ENCODE measurements at regions not wholly inside any gene's neighbourhood (a gene's known extent, or its start where the extent isn't known, plus 50 kb on each side); places are given as distances from the start of the nearest gene placed in this dataset.
"Not testable (repeated sequence)": the region's sequence is repeated elsewhere in the genome, so short reads cannot be mapped to it uniquely, and the experiment has no call there.

DNA sequence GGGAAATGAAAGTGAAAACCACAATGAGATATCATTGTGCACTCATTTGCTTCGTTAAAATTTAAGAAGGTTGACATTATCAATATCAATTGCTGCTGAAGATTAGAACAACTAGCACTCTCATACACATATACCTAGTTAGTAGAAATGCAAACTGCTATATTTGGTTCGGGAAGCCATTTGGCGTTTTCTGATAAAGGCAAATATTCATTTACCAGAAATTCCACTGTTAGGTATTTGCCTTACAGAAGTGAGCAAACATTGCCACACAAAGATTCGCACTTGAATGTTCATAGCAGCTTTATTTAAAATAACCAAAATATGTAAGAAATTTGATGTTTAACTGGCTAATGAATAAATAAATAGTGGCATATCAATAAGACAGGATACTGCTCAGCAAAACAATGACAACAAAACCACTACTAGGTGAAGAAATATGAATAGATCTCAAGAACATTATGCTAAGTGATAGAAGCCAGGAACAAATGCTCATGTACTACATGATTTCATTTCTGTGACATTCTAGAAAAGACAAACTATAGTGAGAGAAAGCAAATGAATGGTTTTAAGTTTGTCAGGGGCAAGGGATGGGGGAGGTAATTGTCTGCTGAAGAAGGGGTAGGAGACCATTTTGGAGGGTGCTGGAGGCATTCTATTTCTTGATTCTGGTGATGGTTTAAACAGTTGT, 387.8 kb downstream of the PTH2R start:
- no peak overlapping the region for H3K27ac ChIP-seq
- H3K36me3 ChIP-seq = no peaks in the 10 kb centered on the region
- TF ChIP-seq POLR2A (IDR thresholded peaks at IDR 0.05) (no peak), CTCF (IDR thresholded peaks at IDR 0.05) (no peak), EP300 (IDR thresholded peaks at IDR 0.05) (no peak), POLR2AphosphoS5 (IDR thresholded peaks at IDR 0.05) (no peak)
- no peaks in the 10 kb centered on the region for H3K9me3 ChIP-seq
- H3K4me1 ChIP-seq = no peaks in the 10 kb centered on the region
- WGBS, 2 donors (ENCODE audit: low coverage in 1 of 2) = 73 to 81% methylated on average over 4 of the region's 4 CpGs
- no peak overlapping the region for H3K4me3 ChIP-seq
- no peaks in the 10 kb centered on the region for H3K27me3 ChIP-seq
- ATAC-seq = no peak

- Histone ChIP-seq H3K9me3 (no peaks in the 10 kb centered on the region), H3K4me3 (no peak overlapping the region), H3K4me1 (no peaks in the 10 kb centered on the region), H3K36me3 (no peaks in the 10 kb centered on the region), H3K27ac (no peak overlapping the region), H3K27me3 (no peaks in the 10 kb centered on the region)
- WGBS, 2 donors (ENCODE audit: low coverage in 1 of 2) = 89% methylated on average over 1 of the region's 1 CpG; no CpG with 5 or more reads in 1 of the 2 donors
- no peak for TF ChIP-seq POLR2AphosphoS5 (IDR thresholded peaks at IDR 0.05)
- TF ChIP-seq POLR2A (IDR thresholded peaks at IDR 0.05) = no peak
- no peak for TF ChIP-seq CTCF (IDR thresholded peaks at IDR 0.05)
- no peak for TF ChIP-seq EP300 (IDR thresholded peaks at IDR 0.05)
- ATAC-seq = no peak
Observed at GRCh38 chr2:208798698-208799097, 392.1 kb downstream of the PTH2R start.

- Histone ChIP-seq H3K36me3 (no peaks in the 10 kb centered on the region), H3K27me3 (no peaks in the 10 kb centered on the region), H3K9me3 (no peaks in the 10 kb centered on the region), H3K4me3 (no peak overlapping the region), H3K27ac (no peak overlapping the region), H3K4me1 (no peaks in the 10 kb centered on the region)
- TF ChIP-seq CTCF (IDR thresholded peaks at IDR 0.05) (no peak), EP300 (IDR thresholded peaks at IDR 0.05) (no peak), POLR2A (IDR thresholded peaks at IDR 0.05) (no peak), POLR2AphosphoS5 (IDR thresholded peaks at IDR 0.05) (no peak)
- WGBS, 2 donors (ENCODE audit: low coverage in 1 of 2) = 45 to 66% methylated on average over 2 of the region's 2 CpGs
- no peak for ATAC-seq
Observed at GRCh38 chr2:208799397-208799796, 392.8 kb downstream of the PTH2R start.

DNA sequence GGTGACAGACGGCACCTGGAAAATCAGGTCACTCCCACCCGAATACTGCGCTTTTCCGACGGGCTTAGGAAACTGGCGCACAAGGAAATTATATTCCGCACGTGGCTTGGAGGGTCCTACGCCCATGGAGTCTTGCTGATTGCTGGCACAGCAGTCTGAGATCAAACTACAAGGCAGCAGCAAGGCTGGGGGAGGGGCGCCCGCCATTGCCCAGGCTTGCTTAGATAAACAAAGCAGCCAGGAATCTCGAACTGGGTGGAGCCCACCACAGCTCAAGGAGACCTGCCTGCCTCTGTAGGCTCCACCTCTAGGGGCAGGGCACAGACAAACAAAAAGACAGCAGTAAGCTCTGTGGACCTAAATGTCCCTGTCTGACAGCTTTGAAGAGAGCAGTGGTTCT, 394.3 kb downstream of the PTH2R start:
- 95% methylated on average over 9 of the region's 12 CpGs; no CpG with 5 or more reads in 1 of the 2 donors for WGBS, 2 donors (ENCODE audit: low coverage in 1 of 2)
- H3K27me3 ChIP-seq, ATAC-seq, H3K4me3 ChIP-seq, H3K9me3 ChIP-seq, H3K4me1 ChIP-seq, H3K36me3 ChIP-seq, H3K27ac ChIP-seq: not testable (repeated sequence)

- 55 to 58% methylated on average over 2 of the region's 2 CpGs for WGBS, 2 donors (ENCODE audit: low coverage in 1 of 2)
- H3K4me3 ChIP-seq = no peak overlapping the region
- H3K9me3 ChIP-seq = no peaks in the 10 kb centered on the region
- no peaks in the 10 kb centered on the region for H3K4me1 ChIP-seq
- ATAC-seq = no peak
- H3K36me3 ChIP-seq = no peaks in the 10 kb centered on the region
- no peak overlapping the region for H3K27ac ChIP-seq
- no peaks in the 10 kb centered on the region for H3K27me3 ChIP-seq
- TF ChIP-seq CTCF (IDR thresholded peaks at IDR 0.05) (no peak), EP300 (IDR thresholded peaks at IDR 0.05) (no peak), POLR2AphosphoS5 (IDR thresholded peaks at IDR 0.05) (no peak), POLR2A (IDR thresholded peaks at IDR 0.05) (no peak)
Observed at GRCh38 chr2:208807756-208808155, 401.2 kb downstream of the PTH2R start.

DNA sequence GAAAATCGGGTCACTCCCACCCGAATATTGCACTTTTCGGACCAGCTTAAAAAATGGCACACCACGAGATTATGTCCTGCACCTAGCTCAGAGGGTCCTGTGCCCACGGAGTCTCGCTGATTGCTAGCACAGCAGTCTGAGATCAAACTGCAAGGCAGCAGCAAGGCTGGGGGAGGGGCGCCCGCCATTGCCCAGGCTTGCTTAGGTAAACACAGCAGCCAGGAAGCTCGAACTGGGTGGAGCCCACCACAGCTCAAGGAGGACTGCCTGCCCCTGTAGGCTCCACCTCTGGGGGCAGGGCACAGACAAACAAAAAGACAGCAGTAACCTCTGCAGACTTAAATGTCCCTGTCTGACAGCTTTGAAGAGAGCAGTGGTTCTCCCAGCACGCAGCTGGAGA, 405.3 kb downstream of the PTH2R start:
- not testable (repeated sequence) for H3K4me1 ChIP-seq, H3K4me3 ChIP-seq, H3K27me3 ChIP-seq, H3K27ac ChIP-seq, H3K9me3 ChIP-seq, H3K36me3 ChIP-seq, ATAC-seq
- no CpG with 5 or more reads among the region's 10 CpGs for WGBS, 2 donors (ENCODE audit: low coverage in 1 of 2)
